H9 (cell line): ENCODE measurements at regions not wholly inside any gene's neighbourhood (a gene's known extent, or its start where the extent isn't known, plus 50 kb on each side); places are given as distances from the start of the nearest gene placed in this dataset.
"Not testable (repeated sequence)": the region's sequence is repeated elsewhere in the genome, so short reads cannot be mapped to it uniquely, and the experiment has no call there.

Source experiments
- DNase-seq: peaks from one replicate; pipeline ENCODE4 v3.0.0-alpha.2; 2017
- H2AFZ ChIP-seq: one replicate; pipeline ENCODE4 v1.6.1; 2013; ENCODE audit warnings: mild to moderate bottlenecking, low read length, control low read depth, moderate library complexity
- H2AK5ac ChIP-seq: 2 replicates; pipeline ENCODE4 v1.6.1; 2013; ENCODE audit warnings: low read length, control low read depth, mixed read lengths; ENCODE audit not compliant: insufficient read length
- H2BK120ac ChIP-seq: one replicate; pipeline ENCODE4 v1.6.1; 2013; ENCODE audit warnings: low read depth, mild to moderate bottlenecking, low read length, control low read depth, inconsistent platforms; ENCODE audit not compliant: poor library complexity, severe bottlenecking
- H2BK12ac ChIP-seq: 2 replicates; pipeline ENCODE4 v1.6.1; 2013; ENCODE audit warnings: low read length, control low read depth, mixed read lengths, low read depth; ENCODE audit not compliant: insufficient read length
- H2BK15ac ChIP-seq: 2 replicates; pipeline ENCODE4 v1.6.1; 2013; ENCODE audit warnings: low read depth, low read length, control low read depth
- H2BK20ac ChIP-seq: one replicate; pipeline ENCODE4 v1.6.1; 2013; ENCODE audit warnings: low read depth, mild to moderate bottlenecking, low read length, control low read depth, inconsistent platforms; ENCODE audit not compliant: poor library complexity, severe bottlenecking
- H2BK5ac ChIP-seq: 2 replicates; pipeline ENCODE4 v1.6.1; 2013; ENCODE audit warnings: low read length, control low read depth, mixed read lengths; ENCODE audit not compliant: insufficient read length
- H3K14ac ChIP-seq: 2 replicates; pipeline ENCODE4 v1.6.1; 2013; ENCODE audit warnings: low read length, control low read depth; ENCODE audit not compliant: insufficient read depth
- H3K18ac ChIP-seq: 2 replicates; pipeline ENCODE4 v1.6.1; 2013; ENCODE audit warnings: low read depth, mild to moderate bottlenecking, mixed read lengths, low read length, control low read depth; ENCODE audit not compliant: insufficient read length
- H3K23ac ChIP-seq: 2 replicates; pipeline ENCODE4 v1.6.1; 2013; ENCODE audit warnings: low read length, control low read depth, mixed read lengths, low read depth; ENCODE audit not compliant: insufficient read length
- H3K23me2 ChIP-seq: 2 replicates; pipeline ENCODE4 v1.6.1; 2013; ENCODE audit warnings: low read depth, mild to moderate bottlenecking, mixed read lengths, low read length, control low read depth; ENCODE audit not compliant: insufficient read length, poor library complexity, severe bottlenecking
- H3K27ac ChIP-seq: 2 replicates; pipeline ENCODE4 v1.5.1; 2013; ENCODE audit warnings: low read length, control low read depth, mixed read lengths, low read depth; ENCODE audit not compliant: insufficient read length
- H3K27me3 ChIP-seq: 2 replicates; pipeline ENCODE4 v1.6.1; 2013; ENCODE audit warnings: low read length, control low read depth, inconsistent platforms; ENCODE audit not compliant: insufficient read depth
- H3K4ac ChIP-seq: 2 replicates; pipeline ENCODE4 v1.6.1; 2013; ENCODE audit warnings: low read depth, mild to moderate bottlenecking, control low read depth, inconsistent platforms, low read length, moderate library complexity
- H3K4me1 ChIP-seq: 2 replicates; pipeline ENCODE4 v1.6.1; 2013; ENCODE audit warnings: low read length, control low read depth, inconsistent platforms; ENCODE audit not compliant: insufficient read depth
- H3K4me2 ChIP-seq: 2 replicates; pipeline ENCODE4 v1.6.1; 2013; ENCODE audit warnings: low read length, control low read depth, mixed read lengths; ENCODE audit not compliant: insufficient read length, insufficient read depth
- H3K56ac ChIP-seq: 2 replicates; pipeline ENCODE4 v1.6.1; 2013; ENCODE audit warnings: low read depth, mild to moderate bottlenecking, mixed read lengths, low read length, control low read depth; ENCODE audit not compliant: insufficient read length
- H3K79me1 ChIP-seq: 2 replicates; pipeline ENCODE4 v1.6.1; 2013; ENCODE audit warnings: low read depth, mild to moderate bottlenecking, moderate library complexity, low read length, control low read depth, inconsistent platforms; ENCODE audit not compliant: insufficient read depth, poor library complexity, severe bottlenecking
- H3K79me2 ChIP-seq: 2 replicates; pipeline ENCODE4 v1.6.1; 2013; ENCODE audit warnings: low read length, control low read depth, inconsistent platforms; ENCODE audit not compliant: insufficient read depth
- H3K9ac ChIP-seq: 2 replicates; pipeline ENCODE4 v1.6.1; 2013; ENCODE audit warnings: low read length, control low read depth, mixed read lengths; ENCODE audit not compliant: insufficient read length; ENCODE audit errors: extremely low read depth
- H3K9me3 ChIP-seq: one replicate; pipeline ENCODE4 v1.6.1; 2013; ENCODE audit warnings: low read depth, low read length, inconsistent platforms; ENCODE audit not compliant: control insufficient read depth
- H3T11ph ChIP-seq: one replicate; pipeline ENCODE4 v1.6.1; 2013; ENCODE audit warnings: mild to moderate bottlenecking, low read length, control low read depth, inconsistent platforms
- H4K20me1 ChIP-seq: one replicate; pipeline ENCODE4 v1.6.1; 2013; ENCODE audit not compliant: control insufficient read depth, insufficient read length, insufficient read depth
- H4K5ac ChIP-seq: 2 replicates; pipeline ENCODE4 v1.6.1; 2013; ENCODE audit warnings: low read depth, mild to moderate bottlenecking, mixed read lengths, low read length, control low read depth; ENCODE audit not compliant: insufficient read length
- H4K8ac ChIP-seq: replicated peaks from 2 replicates; pipeline ENCODE4 v1.6.1; 2013; ENCODE audit warnings: low read length, control low read depth, mixed read lengths, low read depth; ENCODE audit not compliant: insufficient read length
- H4K91ac ChIP-seq: 2 replicates; pipeline ENCODE4 v1.6.1; 2013; ENCODE audit warnings: low read depth, mild to moderate bottlenecking, moderate library complexity, mixed read lengths, low read length, control low read depth; ENCODE audit not compliant: insufficient read length
- H3K27ac Mint-ChIP-seq, 3 experiments: 2 replicates in 2 of 3; 3 replicates in 1 of 3; pipeline ENCODE4 v1.8.0; 2020 to 2021; ENCODE audit warnings: mixed read lengths in 3 of 3, mild to moderate bottlenecking in 1 of 3, moderate library complexity in 1 of 3
- H3K27me3 Mint-ChIP-seq: 2 replicates; pipeline ENCODE4 v1.8.0; 2021; ENCODE audit warnings: low read depth, mild to moderate bottlenecking, moderate library complexity, mixed read lengths
- H3K36me3 Mint-ChIP-seq, 3 experiments: 2 replicates in 2 of 3; 3 replicates in 1 of 3; pipeline ENCODE4 v1.8.0; 2020 to 2021; ENCODE audit warnings: low read depth in 3 of 3, mixed read lengths in 3 of 3; ENCODE audit not compliant: insufficient read depth in 1 of 3
- H3K4me1 Mint-ChIP-seq, 2 experiments: 2 replicates each; pipeline ENCODE4 v1.8.0; 2020; ENCODE audit warnings: mixed read lengths in 2 of 2
- H3K4me3 Mint-ChIP-seq, 2 experiments: 2 replicates in 1 of 2; 3 replicates in 1 of 2; pipeline ENCODE4 v1.8.0; 2020 to 2021; ENCODE audit warnings: mild to moderate bottlenecking in 2 of 2, mixed read lengths in 2 of 2, moderate library complexity in 1 of 2
- H3K9me3 Mint-ChIP-seq, 2 experiments: 2 replicates in 1 of 2; 3 replicates in 1 of 2; pipeline ENCODE4 v1.8.0; 2020; ENCODE audit warnings: mild to moderate bottlenecking in 2 of 2, mixed read lengths in 2 of 2, moderate library complexity in 1 of 2
- WGBS: extraction: QIAGEN DNeasy Blood & Tissue Kit; methylation state at CpG from one replicate; pipeline ENCODE4 v1.1.7; 2013; ENCODE audit warnings: missing lambda C conversion rate, low lambda C conversion rate, mixed read lengths; ENCODE audit not compliant: insufficient read length; ENCODE audit errors: extremely low coverage; 5-methylcytosine and 5-hydroxymethylcytosine counted together

- H3K9ac ChIP-seq, H4K91ac ChIP-seq, H3K27me3 ChIP-seq, H3K9me3 ChIP-seq, H2BK120ac ChIP-seq, H3K4me2 ChIP-seq, H3K14ac ChIP-seq, H2BK12ac ChIP-seq, H2BK5ac ChIP-seq, H3K79me1 ChIP-seq, H2BK20ac ChIP-seq, H4K5ac ChIP-seq, H3K23me2 ChIP-seq, H3K56ac ChIP-seq, H3K4ac ChIP-seq, H3K23ac ChIP-seq, DNase-seq, H3K27ac Mint-ChIP-seq, H3T11ph ChIP-seq, H2AFZ ChIP-seq, H3K18ac ChIP-seq, H2AK5ac ChIP-seq, H3K4me1 ChIP-seq, H4K20me1 ChIP-seq, H4K8ac ChIP-seq, H3K27ac ChIP-seq, H3K79me2 ChIP-seq, H3K4me3 Mint-ChIP-seq, H2BK15ac ChIP-seq: not testable (repeated sequence)
- peaks cover 0 to 15% (median 3%) of the 10 kb centered on the region in 3 experiments; a peak in 5 of 7 replicates for H3K36me3 Mint-ChIP-seq
- WGBS, result no CpG with 5 or more reads among the region's 1 CpG
- H3K27me3 Mint-ChIP-seq, result peaks cover 30% of the 10 kb centered on the region
- peaks cover 14 to 24% of the 10 kb centered on the region in 2 experiments for H3K4me1 Mint-ChIP-seq
- peaks cover 13 to 14% of the 10 kb centered on the region in 2 experiments for H3K9me3 Mint-ChIP-seq
Measured at GRCh38 chr1:178591811-178592210, 78.9 kb downstream of the TEX35 start.
